SKM-1 treated with dmso at 0.1 percent for 144 hours (cell line): ENCODE measurements at regions not wholly inside any gene's neighbourhood (a gene's known extent, or its start where the extent isn't known, plus 50 kb on each side); places are given as distances from the start of the nearest gene placed in this dataset.

Source experiments
- DNase-seq: peaks from one replicate; lab custom pipeline; 2025; ENCODE audit not compliant: unreplicated experiment; lab: John Stamatoyannopoulos, UW

DNA sequence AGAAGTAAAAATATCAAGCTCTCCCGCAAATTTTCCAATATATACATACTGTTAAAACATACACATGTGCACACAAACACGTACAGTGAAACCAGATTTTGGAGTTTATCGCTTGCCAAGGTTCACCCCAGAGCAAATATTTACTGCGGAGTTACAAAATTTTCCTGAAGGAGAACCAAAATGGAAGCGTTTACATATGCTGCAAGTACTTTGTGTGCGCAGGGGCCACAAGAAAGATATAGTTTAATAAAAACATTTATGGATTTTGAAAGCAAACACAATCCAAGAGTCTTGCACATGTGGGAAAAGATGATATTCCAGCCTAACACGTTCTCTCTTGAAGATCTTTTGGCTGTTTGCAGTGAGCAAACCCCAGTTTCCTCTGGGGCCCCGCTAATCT, 301.3 kb upstream of the NFE2L3 start:
- DNase-seq = no peak

DNA sequence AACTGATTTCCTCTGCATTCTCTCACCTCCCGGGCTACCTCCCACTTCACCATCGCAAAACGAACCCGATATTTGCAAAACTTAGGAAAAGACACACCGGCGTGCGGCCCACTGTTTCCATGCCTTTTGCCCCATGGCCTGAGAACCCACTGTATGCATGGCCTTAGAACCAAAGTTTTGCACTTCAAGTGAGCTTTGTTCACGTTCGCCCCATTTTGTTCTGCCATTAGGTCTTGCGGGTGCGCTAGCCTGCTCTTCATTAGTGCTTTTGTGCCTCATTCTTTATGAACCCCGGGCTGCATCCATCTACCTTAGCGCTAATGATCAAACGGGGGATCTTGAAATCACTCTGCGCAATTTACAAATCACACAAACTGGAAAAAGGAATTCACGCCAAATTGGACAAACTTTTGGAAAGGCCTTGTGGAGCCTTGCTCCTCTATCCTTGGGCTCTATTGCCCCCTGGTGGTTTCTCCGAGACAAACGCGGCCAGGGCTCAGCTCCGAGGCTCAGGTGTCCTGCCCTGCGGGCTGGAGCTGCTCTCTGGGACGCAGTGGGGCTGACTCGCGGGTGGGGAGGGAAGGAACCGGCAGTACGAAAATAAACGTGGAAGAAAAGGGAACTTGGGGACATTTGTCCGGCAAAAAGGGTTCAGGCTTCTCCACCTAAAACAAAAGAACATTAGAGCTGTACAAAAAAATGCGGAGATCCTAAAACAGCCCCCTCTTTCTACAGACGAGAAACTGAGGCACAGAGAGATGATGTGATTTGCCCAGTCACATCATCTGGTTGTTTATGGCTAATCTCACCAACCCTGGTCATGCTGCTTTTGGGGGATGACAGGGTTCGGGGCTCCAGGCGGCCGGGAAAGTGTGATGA, 300.4 kb upstream of the NFE2L3 start:
- DNase-seq = peak; percentile 44

DNA sequence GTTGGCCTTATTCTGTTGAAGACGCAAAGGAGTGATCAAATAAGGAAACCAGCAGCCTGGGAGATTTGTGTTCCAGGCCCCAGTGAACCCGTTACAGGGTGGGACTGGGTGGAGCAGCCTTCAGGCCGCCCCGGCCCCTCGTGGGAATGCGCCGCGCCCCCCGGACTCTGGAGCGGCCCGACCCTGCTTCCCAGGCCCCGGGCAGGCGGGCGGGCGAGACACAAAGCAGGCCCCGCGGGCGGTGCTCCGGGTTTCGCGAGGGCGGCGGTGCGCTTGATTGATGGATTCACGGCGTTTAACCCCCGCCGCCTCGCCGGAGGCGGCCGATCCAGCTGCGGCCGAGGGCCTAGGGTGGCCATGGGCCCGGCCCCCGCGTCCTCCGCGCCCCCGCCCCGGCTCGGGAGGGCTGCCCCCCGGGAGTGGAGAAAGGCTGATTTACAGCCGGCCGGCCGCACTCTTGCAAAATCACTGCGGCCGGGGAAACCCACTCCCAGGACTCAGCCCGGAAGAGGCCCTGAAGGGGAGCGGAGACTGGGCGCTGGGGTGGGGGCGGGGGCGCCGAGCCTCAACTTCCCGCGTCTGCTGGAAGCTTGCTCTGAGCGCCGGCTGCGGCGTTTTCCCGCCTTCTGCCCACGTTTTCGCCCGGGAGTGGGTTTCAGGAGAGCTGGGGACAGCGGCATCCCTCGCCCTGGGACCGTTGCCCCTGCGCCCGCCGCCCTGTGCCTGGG, 299.6 kb upstream of the NFE2L3 start:
- no peak for DNase-seq

DNA sequence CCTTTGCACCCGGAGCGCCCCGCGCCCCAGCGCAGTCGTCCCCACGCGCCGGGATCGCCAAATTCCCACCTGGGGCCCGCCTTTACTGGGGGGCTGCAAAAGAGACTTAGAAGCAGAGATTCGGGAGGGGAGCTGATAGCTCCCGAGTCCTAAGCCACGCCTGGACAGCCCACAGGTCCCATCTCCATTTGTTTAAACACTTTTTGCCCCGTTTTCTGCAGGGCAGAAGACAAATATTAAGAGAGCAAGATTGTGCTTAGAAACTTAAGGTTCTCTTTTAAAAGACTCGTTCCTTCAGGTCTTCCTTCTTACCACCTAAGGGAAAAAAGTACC, 299.1 kb upstream of the NFE2L3 start:
- DNase-seq = no peak

DNA sequence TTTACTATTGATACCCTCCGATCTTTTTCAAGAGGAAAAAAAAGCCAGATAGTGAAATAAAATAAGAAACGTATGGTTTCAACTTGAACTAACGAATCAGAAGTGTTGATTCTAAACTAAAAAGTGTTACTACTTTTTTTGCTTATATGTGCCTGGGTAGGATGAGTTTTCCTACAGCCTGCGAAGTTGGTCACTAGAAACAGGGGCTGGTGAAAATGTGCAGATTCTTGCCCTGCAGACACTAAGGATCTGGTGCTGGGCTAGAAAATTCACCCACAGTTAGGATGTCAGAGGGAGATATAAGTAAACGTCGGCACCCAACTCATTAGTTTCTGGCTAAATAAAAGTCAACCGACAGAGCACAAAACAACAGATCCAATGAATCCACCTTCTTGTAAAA, 298.7 kb upstream of the NFE2L3 start:
- no peak for DNase-seq

DNA sequence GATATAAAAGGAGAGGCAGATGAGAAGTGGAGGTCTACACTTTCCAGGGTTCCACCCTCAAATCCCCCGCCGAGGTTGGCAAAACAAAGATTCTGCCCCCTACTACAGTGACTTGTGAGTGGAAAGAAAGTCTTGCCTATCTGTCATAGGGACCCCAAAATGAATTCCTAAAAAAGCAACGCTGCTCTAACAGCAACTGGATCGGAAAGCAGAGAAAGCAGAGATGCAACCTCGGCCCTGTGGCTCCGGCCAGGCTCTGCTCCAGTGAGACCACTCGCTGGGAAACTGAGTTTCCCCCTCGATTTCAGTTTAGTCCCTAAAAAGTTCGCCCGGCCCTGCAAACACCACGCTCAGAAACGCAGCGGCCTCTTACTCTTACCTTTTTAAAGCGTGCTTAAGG, 297.9 kb upstream of the NFE2L3 start:
- no peak for DNase-seq

DNA sequence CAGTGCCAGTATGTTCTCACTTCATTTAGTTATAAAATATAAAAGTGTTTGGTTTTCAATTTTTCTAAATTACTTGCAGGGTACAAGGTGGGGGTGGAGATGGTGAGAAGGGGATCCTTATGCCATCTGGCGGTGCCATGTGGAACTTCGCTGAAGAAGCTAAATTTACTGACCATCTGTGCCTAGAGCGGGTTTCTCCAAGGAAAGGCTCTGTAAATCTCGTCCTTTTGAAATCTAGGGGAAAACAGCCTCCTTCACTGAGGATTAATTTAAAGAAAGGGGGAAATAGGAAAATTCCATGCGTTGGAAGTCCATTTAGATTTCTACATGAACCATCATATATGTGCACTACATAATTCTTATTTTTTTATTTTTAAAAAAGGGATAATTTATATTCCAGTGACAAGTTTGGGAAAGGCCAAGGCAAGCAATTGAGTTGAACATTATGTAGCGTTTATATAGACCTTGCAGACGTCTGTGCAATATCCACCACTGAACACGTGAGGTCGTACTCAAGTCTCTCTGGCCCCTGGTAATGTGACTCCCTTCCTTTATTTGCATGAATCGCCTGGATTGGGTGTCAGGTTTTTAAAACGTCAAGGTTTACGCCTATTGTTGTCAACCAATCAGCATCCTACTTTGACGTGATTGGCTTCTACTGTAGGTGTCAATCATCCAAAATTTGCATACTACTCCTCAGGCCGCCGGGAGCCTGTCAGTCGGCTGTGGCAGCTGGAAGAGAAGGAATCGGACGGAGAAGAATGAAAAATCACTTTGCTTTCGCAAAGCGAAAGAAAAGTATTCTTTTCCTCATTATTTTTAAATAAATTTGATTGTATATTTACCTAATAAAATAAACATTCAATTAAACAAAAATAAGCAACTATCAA, 297.1 kb upstream of the NFE2L3 start:
- peak; percentile 38 for DNase-seq

DNA sequence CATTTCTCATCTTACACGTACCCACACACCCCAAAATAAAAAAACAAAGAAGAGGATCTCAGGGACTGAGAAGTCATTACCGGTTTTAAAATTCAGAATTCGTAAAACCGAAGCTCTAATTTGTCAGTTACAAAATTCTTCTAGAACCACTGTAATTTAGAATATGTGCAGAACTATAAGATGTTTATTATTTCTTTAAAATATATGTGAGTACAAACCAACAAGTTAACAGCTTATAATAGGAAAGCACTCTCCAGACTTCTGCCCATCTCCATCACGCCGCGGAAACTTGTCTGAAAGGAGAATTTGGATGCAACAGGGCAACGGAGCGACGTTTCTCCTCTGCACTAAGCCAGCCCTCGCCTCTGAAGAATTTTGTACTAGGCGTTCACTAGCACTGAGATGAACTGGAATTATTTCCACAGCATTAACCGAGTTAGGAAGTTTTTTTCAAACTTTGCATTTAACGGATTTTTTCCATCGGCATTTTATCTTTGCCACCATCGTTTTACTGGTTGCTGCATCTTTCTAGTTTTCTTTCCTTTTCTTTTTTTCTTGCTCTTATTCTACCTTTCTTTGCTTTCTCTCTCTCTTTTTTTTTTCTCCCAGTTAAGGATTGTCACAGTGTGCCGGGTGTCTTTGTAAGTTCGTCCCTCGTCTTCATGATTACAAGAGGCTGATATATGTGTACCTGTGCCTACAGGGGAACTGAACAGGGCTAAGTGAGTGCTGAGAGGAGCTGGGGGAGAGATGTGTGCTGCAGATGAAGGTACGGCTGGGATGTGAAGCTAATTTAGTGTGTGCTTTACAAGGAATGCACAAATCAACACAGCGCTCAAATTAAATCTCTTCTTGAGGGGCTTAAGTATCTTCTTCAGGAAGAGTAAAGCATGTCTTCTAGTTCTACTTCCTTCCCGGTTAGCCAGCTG, 295.9 kb upstream of the NFE2L3 start:
- no peak for DNase-seq

DNA sequence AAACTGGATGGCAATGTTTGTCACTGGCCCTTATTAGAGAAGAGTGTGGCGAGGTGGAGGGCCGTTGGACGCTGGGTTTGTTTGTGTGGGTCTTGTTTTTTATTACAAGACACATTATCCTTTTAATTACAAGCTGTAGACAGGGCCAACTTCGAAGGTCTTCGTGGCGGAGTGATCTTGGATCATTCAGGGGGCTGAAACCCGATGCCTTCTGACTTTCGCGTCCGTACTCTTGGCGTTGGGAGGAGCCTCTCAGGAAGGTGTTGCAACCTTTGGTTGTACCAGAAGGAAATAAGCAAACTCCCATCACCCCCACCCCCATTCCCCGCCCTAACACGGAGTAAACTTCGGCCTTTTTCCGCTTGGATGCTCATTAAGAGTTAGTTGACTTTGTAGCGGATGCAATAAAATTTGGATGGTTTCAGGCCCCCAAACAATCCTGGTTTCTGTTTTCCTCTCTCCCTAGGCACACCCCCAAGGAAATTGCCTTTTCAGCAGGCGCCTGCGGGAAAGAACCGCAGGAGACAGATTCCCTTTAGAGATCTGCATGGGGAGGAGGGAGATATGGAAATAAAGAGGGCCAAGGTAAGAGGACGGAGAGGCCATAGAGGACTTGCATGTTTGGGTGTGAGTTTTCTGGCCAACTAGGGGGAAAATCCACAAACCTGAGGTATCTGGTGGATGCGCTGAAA, 294.5 kb upstream of the NFE2L3 start:
- DNase-seq = no peak

DNA sequence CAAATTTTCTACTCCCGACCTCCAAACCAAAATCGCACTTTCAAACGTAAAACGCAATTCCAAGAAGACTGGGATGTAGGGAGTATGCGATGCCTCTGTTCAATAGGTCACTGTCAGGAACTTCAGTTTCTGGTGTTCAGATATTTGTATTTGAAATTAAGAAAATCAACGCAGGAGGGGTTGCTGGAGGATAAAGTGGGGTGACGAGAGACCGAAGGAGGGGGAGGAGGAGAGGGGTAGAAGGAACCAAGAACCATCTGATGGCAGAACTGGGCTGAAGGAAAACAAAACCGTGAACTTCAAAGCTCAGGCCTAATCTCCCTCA, 293.8 kb upstream of the NFE2L3 start:
- DNase-seq = no peak

DNA sequence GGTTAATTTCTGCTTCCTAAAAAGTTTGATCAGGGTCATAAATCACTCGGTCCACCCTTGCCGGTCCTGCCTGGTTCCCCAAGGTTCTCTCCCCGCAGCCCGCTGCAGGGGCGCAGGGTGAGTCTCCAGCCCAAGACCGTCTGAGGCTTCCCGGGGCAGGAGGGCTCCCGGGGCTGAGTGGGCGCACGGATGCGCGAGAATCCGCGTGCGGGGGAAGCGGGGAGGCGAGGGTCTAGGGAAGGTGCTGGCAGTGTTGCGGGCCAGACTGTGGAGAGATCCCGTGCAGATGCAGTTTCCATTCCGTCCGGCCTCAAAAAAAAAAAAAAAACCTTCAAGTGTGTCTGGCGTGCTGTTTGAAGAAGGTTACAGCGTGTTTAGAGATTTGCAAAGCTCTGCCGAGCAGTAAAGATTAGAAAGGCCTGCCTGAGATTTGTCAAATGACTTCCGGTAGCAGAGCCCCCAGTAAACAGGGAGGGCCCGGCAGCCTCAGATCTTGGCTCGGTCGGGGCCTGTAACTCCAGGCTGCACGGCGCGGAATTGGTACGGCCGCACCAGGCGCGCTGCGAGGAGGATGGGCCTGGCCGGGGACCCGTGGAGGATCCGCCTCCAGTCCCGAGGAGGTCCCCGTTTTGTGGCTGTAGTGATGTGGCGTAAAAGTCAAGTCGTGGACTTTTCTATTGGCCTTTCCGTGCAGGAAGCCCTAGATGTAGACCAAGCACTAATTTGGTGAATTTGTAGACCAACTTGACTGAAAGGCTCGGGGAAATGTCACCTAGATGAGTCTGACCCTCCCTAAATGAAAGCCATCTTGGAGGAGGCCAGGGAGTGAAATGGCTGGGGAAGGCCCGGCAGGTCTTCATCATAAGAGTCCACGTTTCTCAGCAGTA, 293.2 kb upstream of the NFE2L3 start:
- DNase-seq = no peak

DNA sequence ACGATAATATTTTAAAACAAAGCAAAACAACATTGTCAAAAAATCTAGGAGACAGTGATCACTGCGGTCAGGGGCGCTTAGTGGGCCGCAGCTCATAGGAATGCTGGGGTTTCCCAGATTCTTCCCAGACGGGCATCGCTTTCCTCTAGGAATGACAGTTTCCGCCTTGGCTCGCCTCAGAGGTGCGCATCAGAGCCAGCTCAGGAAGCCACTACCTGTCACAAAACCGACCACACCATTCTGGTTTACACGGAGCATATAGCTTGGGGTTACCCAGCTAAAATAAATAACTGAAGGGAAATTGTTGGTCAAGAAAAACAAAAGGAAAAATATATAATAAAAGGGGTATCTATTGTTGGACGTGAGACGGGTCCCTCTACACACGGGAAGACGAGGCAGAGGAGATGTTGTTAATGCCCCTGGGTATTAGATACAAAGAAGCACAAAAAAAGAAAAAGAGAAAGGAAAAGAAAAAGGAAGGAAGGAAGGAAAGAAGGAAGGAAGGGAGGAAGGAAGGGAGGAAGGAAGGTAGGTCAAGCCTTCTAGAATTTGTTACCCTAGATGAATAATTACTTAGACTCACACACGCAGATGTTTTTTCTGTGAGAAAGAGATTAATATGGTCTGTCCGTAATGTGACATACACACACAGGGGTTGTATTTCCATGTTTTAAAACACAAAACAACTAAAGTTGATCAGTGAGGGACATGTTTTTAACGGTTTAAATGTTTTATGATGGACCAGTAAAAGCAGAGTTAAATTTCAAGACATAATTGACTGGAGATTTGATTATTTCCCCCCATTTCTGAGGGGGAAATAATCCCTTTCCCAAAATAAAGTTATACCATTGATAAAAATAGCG, 292.4 kb upstream of the NFE2L3 start:
- no peak for DNase-seq

DNA sequence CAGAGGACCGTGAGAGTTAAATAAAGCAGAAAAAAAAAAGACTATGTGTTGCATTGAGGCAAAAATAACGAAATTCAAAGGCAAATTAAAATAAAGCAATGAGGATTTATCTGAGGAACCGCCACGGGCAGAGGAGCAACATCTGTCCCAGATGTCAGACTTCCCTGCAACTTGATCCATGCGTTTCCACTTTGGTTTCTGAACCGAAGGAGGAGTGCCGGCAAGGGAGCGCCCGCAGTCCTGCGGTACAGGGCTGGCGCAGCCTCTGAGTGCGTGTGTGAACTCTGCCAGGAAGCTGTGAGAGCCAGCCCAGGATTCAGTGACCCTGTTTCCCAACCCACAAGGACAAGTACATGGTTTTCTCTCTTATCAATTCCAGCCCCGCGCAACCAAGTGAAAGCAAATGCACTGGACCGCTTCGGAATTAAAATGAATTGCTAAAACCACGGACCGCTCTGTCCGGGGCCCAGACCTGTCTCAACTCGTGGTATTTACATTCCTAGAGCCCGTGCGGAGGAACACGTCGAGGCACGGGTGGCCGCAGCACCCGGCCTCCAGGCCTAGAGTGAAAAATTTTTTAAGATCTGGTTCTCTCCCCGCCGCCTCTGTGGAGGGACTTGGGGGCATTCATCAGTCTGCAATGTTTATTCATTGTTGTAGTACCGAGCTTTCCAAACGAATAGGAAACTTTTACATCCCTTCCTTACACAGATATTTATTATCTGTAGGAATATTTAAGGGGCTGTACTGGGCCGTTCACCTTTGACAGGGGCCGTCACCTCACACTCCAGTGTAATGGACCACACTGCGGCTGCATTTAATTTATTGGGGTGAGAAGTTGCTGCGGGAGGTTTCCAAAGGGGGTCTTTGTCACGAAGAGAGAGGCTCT, 291.5 kb upstream of the NFE2L3 start:
- DNase-seq = no peak

DNA sequence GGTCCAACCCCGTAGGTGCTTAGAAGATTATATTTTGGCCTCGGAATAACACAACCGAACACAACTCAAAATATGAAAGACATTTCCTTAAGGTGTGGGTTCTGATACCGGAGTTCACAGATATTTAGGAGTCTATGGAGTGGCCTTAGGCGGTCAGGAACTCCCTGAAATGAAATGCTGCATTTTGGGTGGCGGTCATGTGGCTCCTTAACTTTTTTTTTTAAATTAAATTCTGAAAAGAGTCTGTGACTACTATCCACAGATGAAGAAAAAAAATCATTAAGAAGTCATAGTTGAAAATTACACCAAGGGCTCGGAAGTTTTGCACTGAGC, 290.9 kb upstream of the NFE2L3 start:
- no peak for DNase-seq

DNA sequence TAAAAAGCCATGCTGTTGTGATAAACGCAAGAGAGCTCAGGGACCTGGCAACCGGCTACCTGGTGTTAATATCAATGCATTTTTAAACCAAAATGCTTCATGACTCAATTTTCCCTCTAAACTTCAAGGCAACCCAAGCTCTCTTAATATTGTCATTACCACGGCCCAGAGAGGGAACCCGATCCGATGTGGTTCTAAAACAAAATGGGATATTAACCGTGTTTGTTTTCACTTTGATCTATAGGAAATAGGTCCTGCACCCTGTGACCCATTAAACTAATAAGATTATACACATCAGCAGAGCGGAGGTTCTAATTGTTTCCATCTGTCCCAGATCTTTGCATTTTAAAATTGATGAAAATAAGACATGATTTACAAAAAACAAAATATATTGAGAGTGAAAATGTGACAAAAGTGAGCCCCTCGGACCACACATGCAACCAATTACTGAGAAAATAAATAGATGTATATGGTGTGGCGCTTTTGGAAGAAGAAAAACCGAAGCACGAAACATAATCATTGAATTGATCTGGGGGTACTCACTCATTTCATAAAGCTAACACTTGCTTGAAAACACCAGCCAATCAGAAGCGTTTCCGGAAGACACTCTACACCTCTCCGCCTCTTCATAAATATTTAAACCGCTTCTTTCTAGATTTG, 290.3 kb upstream of the NFE2L3 start:
- no peak for DNase-seq

DNA sequence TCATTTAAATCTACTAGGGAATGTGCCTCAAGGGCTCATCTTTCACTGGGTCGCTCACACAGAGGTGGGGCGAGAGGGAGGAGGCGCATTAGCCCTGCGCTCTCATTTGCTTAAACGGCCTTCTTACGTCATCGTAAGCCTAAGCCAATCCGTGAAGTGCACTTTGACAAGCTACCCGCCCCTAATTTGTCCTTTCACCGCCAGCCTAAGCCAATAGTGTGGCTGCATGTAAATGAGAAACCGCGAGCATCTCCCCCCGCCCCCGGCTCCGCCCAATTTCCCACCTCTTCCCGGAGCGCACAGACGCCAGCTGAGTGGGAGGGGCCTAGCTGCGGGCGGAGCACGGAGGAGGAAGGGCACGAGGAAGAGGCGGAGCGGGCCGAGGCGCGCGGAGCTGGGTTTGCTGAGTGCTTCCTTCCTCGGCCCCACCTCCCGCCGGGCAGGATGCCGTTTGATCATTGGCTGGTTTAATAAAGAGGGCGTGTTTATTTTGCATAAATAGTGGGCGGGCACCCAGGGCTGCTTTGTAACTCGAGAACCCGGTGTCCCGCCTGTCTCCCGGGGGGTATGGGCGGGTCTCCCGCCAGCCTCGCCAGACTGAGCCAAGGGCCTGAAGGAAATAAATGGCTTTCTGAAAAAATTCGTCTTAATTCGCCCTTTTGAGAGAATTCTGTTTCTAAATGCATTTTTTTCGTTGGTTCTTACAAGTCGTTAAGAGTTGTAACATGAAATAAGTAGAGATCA, 289.6 kb upstream of the NFE2L3 start:
- no peak for DNase-seq
